Stimulated activated naive CD8-positive, alpha-beta T cell treated with anti-CD3 and anti-CD28 coated beads, Interleukin-15, amount 100 ng/mL, for 72 hours (primary cell): ENCODE measurements at regions not wholly inside any gene's neighbourhood (a gene's known extent, or its start where the extent isn't known, plus 50 kb on each side); places are given as distances from the start of the nearest gene placed in this dataset.

Source experiments
- ATAC-seq: fragments of 150-1000 bp; cut with Tn5 transposase; 2 replicates; pipeline ENCODE4 v1.10.0; 2021; ENCODE audit warnings: mild to moderate bottlenecking, moderate library complexity
- DNase-seq, 2 donors: peaks; one replicate each; pipeline ENCODE4 v3.0.0; 2021 to 2022
- H3K27ac Mint-ChIP-seq, 2 donors: one replicate each; pipeline ENCODE4 v1.8.0; 2022; ENCODE audit warnings: mild to moderate bottlenecking in 2 of 2, mixed read lengths in 2 of 2, moderate library complexity in 2 of 2
- H3K27me3 Mint-ChIP-seq: one replicate; pipeline ENCODE4 v1.8.0; 2022; ENCODE audit warnings: mixed read lengths
- H3K4me1 Mint-ChIP-seq: one replicate; pipeline ENCODE4 v1.8.0; 2022; ENCODE audit warnings: mild to moderate bottlenecking, mixed read lengths
- H3K4me3 Mint-ChIP-seq, 2 donors: one replicate each; pipeline ENCODE4 v1.8.0; 2022; ENCODE audit warnings: mild to moderate bottlenecking in 2 of 2, mixed read lengths in 2 of 2, moderate library complexity in 1 of 2
- H3K9me3 Mint-ChIP-seq, 2 donors: one replicate each; pipeline ENCODE4 v1.8.0; 2022; ENCODE audit warnings: mixed read lengths in 2 of 2

- H3K4me3 Mint-ChIP-seq = no peak overlapping the region
- DNase-seq = no peak
Measured at GRCh38 chr14:51513281-51513680, 138.4 kb upstream of the FRMD6 start.

GRCh38 chr14:51513933-51514332 is 137.8 kb upstream of the FRMD6 start:
- no peak overlapping the region for H3K27ac Mint-ChIP-seq
- H3K4me3 Mint-ChIP-seq = no peak overlapping the region
- peaks cover 14% of the 10 kb centered on the region for H3K27me3 Mint-ChIP-seq
- DNase-seq (no peak), ATAC-seq (no peak)
- H3K4me1 Mint-ChIP-seq = no peaks in the 10 kb centered on the region
- no peaks in the 10 kb centered on the region for H3K9me3 Mint-ChIP-seq

More at GRCh38 chr14:51513281-51513680, 138.4 kb upstream of the FRMD6 start:
- H3K27ac Mint-ChIP-seq = no peak overlapping the region
- no peaks in the 10 kb centered on the region for H3K9me3 Mint-ChIP-seq
- H3K27me3 Mint-ChIP-seq = peaks cover 18% of the 10 kb centered on the region
- H3K4me1 Mint-ChIP-seq = no peaks in the 10 kb centered on the region
- no peak for ATAC-seq

GRCh38 chr14:51515611-51516010 is 136.1 kb upstream of the FRMD6 start:
- DNase-seq = no peak
- Mint-ChIP-seq H3K4me1 (no peaks in the 10 kb centered on the region), H3K27me3 (peaks cover 14% of the 10 kb centered on the region), H3K4me3 (no peak overlapping the region), H3K27ac (no peak overlapping the region), H3K9me3 (no peaks in the 10 kb centered on the region)
- ATAC-seq = no peak

- ATAC-seq = no peak
- no peak overlapping the region for H3K4me3 Mint-ChIP-seq
- H3K4me1 Mint-ChIP-seq = no peaks in the 10 kb centered on the region
- H3K27me3 Mint-ChIP-seq = peaks cover 14% of the 10 kb centered on the region
- no peaks in the 10 kb centered on the region for H3K9me3 Mint-ChIP-seq
- H3K27ac Mint-ChIP-seq = no peak overlapping the region
- no peak for DNase-seq
Measured at GRCh38 chr14:51516706-51517395, 134.9 kb upstream of the FRMD6 start.

- DNase-seq = no peak
- peaks cover 8% of the 10 kb centered on the region for H3K27me3 Mint-ChIP-seq
- no peak for ATAC-seq
- H3K27ac Mint-ChIP-seq = no peak overlapping the region
- H3K4me3 Mint-ChIP-seq = no peak overlapping the region
- H3K4me1 Mint-ChIP-seq = no peaks in the 10 kb centered on the region
- H3K9me3 Mint-ChIP-seq = no peaks in the 10 kb centered on the region
Measured at GRCh38 chr14:51518280-51518679, 133.4 kb upstream of the FRMD6 start.

GRCh38 chr14:51518711-51519110 is 133.0 kb upstream of the FRMD6 start:
- no peak for DNase-seq
- Mint-ChIP-seq H3K27ac (no peak overlapping the region), H3K9me3 (no peaks in the 10 kb centered on the region), H3K4me1 (no peaks in the 10 kb centered on the region), H3K4me3 (no peak overlapping the region), H3K27me3 (peaks cover 8% of the 10 kb centered on the region)
- ATAC-seq = no peak

- Mint-ChIP-seq H3K9me3 (no peaks in the 10 kb centered on the region), H3K27me3 (peaks cover 6% of the 10 kb centered on the region), H3K4me1 (no peaks in the 10 kb centered on the region), H3K4me3 (no peak overlapping the region), H3K27ac (no peak overlapping the region)
- no peak for DNase-seq
- no peak for ATAC-seq
Measured at GRCh38 chr14:51520087-51520486, 131.6 kb upstream of the FRMD6 start.

GRCh38 chr14:51521764-51522163 is 129.9 kb upstream of the FRMD6 start:
- ATAC-seq (no peak), DNase-seq (no peak)
- peaks cover 0 to 3% of the 10 kb centered on the region in 2 donors for H3K9me3 Mint-ChIP-seq
- H3K4me1 Mint-ChIP-seq = no peaks in the 10 kb centered on the region
- peaks cover 7% of the 10 kb centered on the region for H3K27me3 Mint-ChIP-seq
- no peak overlapping the region for H3K4me3 Mint-ChIP-seq
- H3K27ac Mint-ChIP-seq = no peak overlapping the region

- peaks cover 16% of the 10 kb centered on the region for H3K27me3 Mint-ChIP-seq
- H3K27ac Mint-ChIP-seq = no peak overlapping the region
- no peaks in the 10 kb centered on the region for H3K4me1 Mint-ChIP-seq
- ATAC-seq (no peak), DNase-seq (no peak)
- H3K9me3 Mint-ChIP-seq = peaks cover 0 to 3% of the 10 kb centered on the region in 2 donors
- no peak overlapping the region for H3K4me3 Mint-ChIP-seq
Measured at GRCh38 chr14:51523243-51523642, 128.5 kb upstream of the FRMD6 start.

- Mint-ChIP-seq H3K4me3 (no peak overlapping the region), H3K27me3 (peaks cover 16% of the 10 kb centered on the region), H3K4me1 (no peaks in the 10 kb centered on the region), H3K27ac (no peak overlapping the region), H3K9me3 (peaks cover 0 to 3% of the 10 kb centered on the region in 2 donors)
- ATAC-seq (no peak), DNase-seq (no peak)
Measured at GRCh38 chr14:51525739-51526138, 126.0 kb upstream of the FRMD6 start.

GRCh38 chr14:51527073-51527472 is 124.6 kb upstream of the FRMD6 start:
- DNase-seq (no peak), ATAC-seq (no peak)
- Mint-ChIP-seq H3K4me1 (no peaks in the 10 kb centered on the region), H3K9me3 (peaks cover 0 to 3% of the 10 kb centered on the region in 2 donors), H3K27ac (no peak overlapping the region), H3K27me3 (peaks cover 16% of the 10 kb centered on the region), H3K4me3 (no peak overlapping the region)

GRCh38 chr14:51529736-51530135 is 122.0 kb upstream of the FRMD6 start:
- DNase-seq (no peak), ATAC-seq (no peak)
- Mint-ChIP-seq H3K27ac (no peak overlapping the region), H3K27me3 (peaks cover 16% of the 10 kb centered on the region), H3K9me3 (peaks cover 0 to 7% of the 10 kb centered on the region in 2 donors), H3K4me3 (no peak overlapping the region), H3K4me1 (no peaks in the 10 kb centered on the region)

- H3K9me3 Mint-ChIP-seq = peaks cover 0 to 4% of the 10 kb centered on the region in 2 donors
- H3K27me3 Mint-ChIP-seq = peaks cover under 1% of the 10 kb centered on the region
- no peaks in the 10 kb centered on the region for H3K4me1 Mint-ChIP-seq
- no peak overlapping the region for H3K27ac Mint-ChIP-seq
- H3K4me3 Mint-ChIP-seq = no peak overlapping the region
- ATAC-seq (no peak), DNase-seq (no peak)
Measured at GRCh38 chr14:51533160-51533559, 118.5 kb upstream of the FRMD6 start.

- Mint-ChIP-seq H3K27ac (no peak overlapping the region), H3K9me3 (peaks cover 0 to 4% of the 10 kb centered on the region in 2 donors), H3K4me1 (no peaks in the 10 kb centered on the region), H3K4me3 (no peak overlapping the region), H3K27me3 (no peaks in the 10 kb centered on the region)
- no peak for DNase-seq
- no peak for ATAC-seq
Measured at GRCh38 chr14:51533872-51534553, 117.7 kb upstream of the FRMD6 start.

- Mint-ChIP-seq H3K27ac (no peak overlapping the region), H3K4me3 (no peak overlapping the region)
Measured at GRCh38 chr14:51534610-51535011, 117.1 kb upstream of the FRMD6 start.

GRCh38 chr14:51535443-51536044 is 116.2 kb upstream of the FRMD6 start:
- peak overlapping the region in 1 of 2 donors; percentile 74 for H3K27ac Mint-ChIP-seq
- peaks cover 0 to 4% of the 10 kb centered on the region in 2 donors for H3K9me3 Mint-ChIP-seq
- ATAC-seq (no peak), DNase-seq (no peak)
- no peaks in the 10 kb centered on the region for H3K27me3 Mint-ChIP-seq
- H3K4me1 Mint-ChIP-seq = no peaks in the 10 kb centered on the region
- no peak overlapping the region for H3K4me3 Mint-ChIP-seq

More at GRCh38 chr14:51534610-51535011, 117.1 kb upstream of the FRMD6 start:
- Mint-ChIP-seq H3K9me3 (peaks cover 0 to 4% of the 10 kb centered on the region in 2 donors), H3K27me3 (no peaks in the 10 kb centered on the region), H3K4me1 (no peaks in the 10 kb centered on the region)
- no peak for DNase-seq
- ATAC-seq = no peak
